Activated CD4-positive, alpha-beta T cell treated with anti-CD3 and anti-CD28 coated beads for 48 hours (primary cell): ENCODE measurements at regions not wholly inside any gene's neighbourhood (a gene's known extent, or its start where the extent isn't known, plus 50 kb on each side); places are given as distances from the start of the nearest gene placed in this dataset.
"Not testable (repeated sequence)": the region's sequence is repeated elsewhere in the genome, so short reads cannot be mapped to it uniquely, and the experiment has no call there.

ENCODE experiments used
- DNase-seq: peaks from one replicate; pipeline ENCODE4 v3.0.0-alpha.2; 2020

- no peak for DNase-seq
Measured at GRCh38 chr6:25192590-25193459, 86.3 kb upstream of the CARMIL1 start.

- DNase-seq = no peak
Measured at GRCh38 chr6:25193460-25194171, 85.6 kb upstream of the CARMIL1 start.

- DNase-seq = no peak
Measured at GRCh38 chr6:25194172-25194678, 84.9 kb upstream of the CARMIL1 start.

GRCh38 chr6:25196464-25196863, 82.7 kb upstream of the CARMIL1 start:
- no peak for DNase-seq

GRCh38 chr6:25197111-25197510, 82.1 kb upstream of the CARMIL1 start:
- DNase-seq = no peak

GRCh38 chr6:25199544-25199943, 79.6 kb upstream of the CARMIL1 start:
- DNase-seq = no peak

- DNase-seq = no peak
Measured at GRCh38 chr6:25202504-25202903, 76.7 kb upstream of the CARMIL1 start.

GRCh38 chr6:25205629-25206028, 73.5 kb upstream of the CARMIL1 start:
- DNase-seq = no peak

GRCh38 chr6:25207453-25208155, 71.6 kb upstream of the CARMIL1 start:
- DNase-seq = not testable (repeated sequence)

- no peak for DNase-seq
Measured at GRCh38 chr6:25215881-25216280, 63.3 kb upstream of the CARMIL1 start.

- DNase-seq = no peak
Measured at GRCh38 chr6:25217302-25217701, 61.9 kb upstream of the CARMIL1 start.

GRCh38 chr6:25217829-25218228, 61.3 kb upstream of the CARMIL1 start:
- DNase-seq = no peak

- DNase-seq = no peak
Measured at GRCh38 chr6:25218346-25218745, 60.8 kb upstream of the CARMIL1 start.

GRCh38 chr6:25219216-25219916, 59.8 kb upstream of the CARMIL1 start:
- DNase-seq = no peak

- DNase-seq = no peak
Measured at GRCh38 chr6:25219917-25220278, 59.3 kb upstream of the CARMIL1 start.

- no peak for DNase-seq
Measured at GRCh38 chr6:25220857-25221256, 58.3 kb upstream of the CARMIL1 start.

- no peak for DNase-seq
Measured at GRCh38 chr6:25222006-25222678, 57.0 kb upstream of the CARMIL1 start.

- peak; percentile 77 for DNase-seq
Measured at GRCh38 chr6:25223490-25223991, 55.6 kb upstream of the CARMIL1 start.

- DNase-seq = no peak
Measured at GRCh38 chr6:25224242-25224641, 54.9 kb upstream of the CARMIL1 start.

- DNase-seq = no peak
Measured at GRCh38 chr6:25227854-25228253, 51.3 kb upstream of the CARMIL1 start.
